Progenitor cell of endocrine pancreas (in vitro differentiated cells): ENCODE measurements at regions not wholly inside any gene's neighbourhood (a gene's known extent, or its start where the extent isn't known, plus 50 kb on each side); places are given as distances from the start of the nearest gene placed in this dataset.

Experiments used
- DNase-seq: peaks from one replicate; pipeline ENCODE4 v3.0.0; 2021; ENCODE audit warnings: low spot score; ENCODE audit not compliant: unreplicated experiment
- H3K27ac Mint-ChIP-seq: 2 replicates; pipeline ENCODE4 v1.8.0; 2021; ENCODE audit warnings: mild to moderate bottlenecking, moderate library complexity, mixed read lengths
- H3K27me3 Mint-ChIP-seq: 2 replicates; pipeline ENCODE4 v1.8.0; 2021; ENCODE audit warnings: mixed read lengths
- H3K36me3 Mint-ChIP-seq: 2 replicates; pipeline ENCODE4 v1.8.0; 2022; ENCODE audit warnings: mixed read lengths; ENCODE audit not compliant: insufficient read depth
- H3K4me1 Mint-ChIP-seq: 2 replicates; pipeline ENCODE4 v1.8.0; 2021; ENCODE audit warnings: low read depth, mixed read lengths
- H3K4me3 Mint-ChIP-seq: 2 replicates; pipeline ENCODE4 v1.8.0; 2021; ENCODE audit warnings: low read depth, mild to moderate bottlenecking, moderate library complexity, mixed read lengths
- H3K9me3 Mint-ChIP-seq: 2 replicates; pipeline ENCODE4 v1.8.0; 2021; ENCODE audit warnings: low read depth, mixed read lengths
- CTCF ChIP-seq: fragments of 200-600 bp; sonication (generic); IDR thresholded peaks from one replicate; pipeline ENCODE4 v1.5.0; 2021; ENCODE audit warnings: antibody characterized with exemption, mild to moderate bottlenecking; ENCODE audit not compliant: unreplicated experiment

- peaks cover 8% of the 10 kb centered on the region for H3K9me3 Mint-ChIP-seq
- H3K4me3 Mint-ChIP-seq = no peak overlapping the region
- no peaks in the 10 kb centered on the region for H3K27me3 Mint-ChIP-seq
- no peak overlapping the region for H3K27ac Mint-ChIP-seq
- no peak for DNase-seq
- peaks cover 2% of the 10 kb centered on the region for H3K36me3 Mint-ChIP-seq
- TF ChIP-seq CTCF = no peak
- peaks cover 2% of the 10 kb centered on the region for H3K4me1 Mint-ChIP-seq
Observed at GRCh38 chr13:34039678-34040077, 221.7 kb downstream of the RFC3 start.

- no peak for TF ChIP-seq CTCF
- Mint-ChIP-seq H3K4me3 (no peak overlapping the region), H3K4me1 (peaks cover 2% of the 10 kb centered on the region), H3K9me3 (peaks cover 3% of the 10 kb centered on the region), H3K36me3 (peaks cover 2% of the 10 kb centered on the region), H3K27ac (no peak overlapping the region), H3K27me3 (no peaks in the 10 kb centered on the region)
- no peak for DNase-seq
Observed at GRCh38 chr13:34040863-34041262, 222.9 kb downstream of the RFC3 start.

- H3K4me3 Mint-ChIP-seq = no peak overlapping the region
- no peak for DNase-seq
- no peaks in the 10 kb centered on the region for H3K36me3 Mint-ChIP-seq
- no peak overlapping the region for H3K27ac Mint-ChIP-seq
- no peaks in the 10 kb centered on the region for H3K9me3 Mint-ChIP-seq
- H3K27me3 Mint-ChIP-seq = no peaks in the 10 kb centered on the region
- no peak for TF ChIP-seq CTCF
- H3K4me1 Mint-ChIP-seq = no peaks in the 10 kb centered on the region
Observed at GRCh38 chr13:34044041-34044440, 226.1 kb downstream of the RFC3 start.

- TF ChIP-seq CTCF = no peak
- no peaks in the 10 kb centered on the region for H3K4me1 Mint-ChIP-seq
- no peaks in the 10 kb centered on the region for H3K36me3 Mint-ChIP-seq
- H3K9me3 Mint-ChIP-seq = no peaks in the 10 kb centered on the region
- H3K27ac Mint-ChIP-seq = no peak overlapping the region
- H3K27me3 Mint-ChIP-seq = no peaks in the 10 kb centered on the region
- DNase-seq = no peak
- H3K4me3 Mint-ChIP-seq = no peak overlapping the region
Observed at GRCh38 chr13:34044660-34045080, 226.7 kb downstream of the RFC3 start.

GRCh38 chr13:34046457-34046856 lies 228.5 kb downstream of the RFC3 start:
- Mint-ChIP-seq H3K4me3 (no peak overlapping the region), H3K9me3 (no peaks in the 10 kb centered on the region), H3K4me1 (no peaks in the 10 kb centered on the region), H3K27me3 (no peaks in the 10 kb centered on the region), H3K27ac (no peak overlapping the region), H3K36me3 (no peaks in the 10 kb centered on the region)
- DNase-seq = no peak
- TF ChIP-seq CTCF = no peak

GRCh38 chr13:34048652-34049051 lies 230.7 kb downstream of the RFC3 start:
- H3K36me3 Mint-ChIP-seq = no peaks in the 10 kb centered on the region

More at GRCh38 chr13:34048652-34049051, 230.7 kb downstream of the RFC3 start:
- DNase-seq = no peak
- no peaks in the 10 kb centered on the region for H3K4me1 Mint-ChIP-seq
- H3K9me3 Mint-ChIP-seq = peaks cover 9% of the 10 kb centered on the region
- no peaks in the 10 kb centered on the region for H3K27me3 Mint-ChIP-seq
- no peak overlapping the region for H3K4me3 Mint-ChIP-seq
- no peak overlapping the region for H3K27ac Mint-ChIP-seq
- no peak for TF ChIP-seq CTCF
